ENCODE measurements at regions not wholly inside any gene's neighbourhood (a gene's known extent, or its start where the extent isn't known, plus 50 kb on each side); places are given as distances from the start of the nearest gene placed in this dataset.

DNA sequence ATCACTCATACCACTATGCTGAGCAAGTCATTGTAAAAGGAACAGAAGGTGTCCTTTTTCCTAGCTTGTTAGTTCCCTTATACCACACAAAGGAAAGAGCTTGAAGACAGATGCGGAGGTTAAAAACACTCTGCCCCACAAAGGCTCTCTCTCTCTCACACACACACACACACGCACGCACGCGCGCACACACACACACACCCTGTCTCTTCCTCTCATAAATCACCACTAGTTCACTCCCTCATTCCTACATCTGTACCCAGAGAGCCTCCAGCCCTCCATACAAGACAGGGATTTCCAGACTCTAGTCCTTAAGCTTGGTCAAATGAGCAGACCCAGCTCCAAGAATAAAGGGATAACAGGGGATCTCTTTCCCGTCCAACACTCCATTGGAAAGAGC, 120.1 kb upstream of the THBS1 start:
- DNase-seq (ENCODE audit: low read depth, low spot score), result no peak
- TF ChIP-seq, protein P1, sequence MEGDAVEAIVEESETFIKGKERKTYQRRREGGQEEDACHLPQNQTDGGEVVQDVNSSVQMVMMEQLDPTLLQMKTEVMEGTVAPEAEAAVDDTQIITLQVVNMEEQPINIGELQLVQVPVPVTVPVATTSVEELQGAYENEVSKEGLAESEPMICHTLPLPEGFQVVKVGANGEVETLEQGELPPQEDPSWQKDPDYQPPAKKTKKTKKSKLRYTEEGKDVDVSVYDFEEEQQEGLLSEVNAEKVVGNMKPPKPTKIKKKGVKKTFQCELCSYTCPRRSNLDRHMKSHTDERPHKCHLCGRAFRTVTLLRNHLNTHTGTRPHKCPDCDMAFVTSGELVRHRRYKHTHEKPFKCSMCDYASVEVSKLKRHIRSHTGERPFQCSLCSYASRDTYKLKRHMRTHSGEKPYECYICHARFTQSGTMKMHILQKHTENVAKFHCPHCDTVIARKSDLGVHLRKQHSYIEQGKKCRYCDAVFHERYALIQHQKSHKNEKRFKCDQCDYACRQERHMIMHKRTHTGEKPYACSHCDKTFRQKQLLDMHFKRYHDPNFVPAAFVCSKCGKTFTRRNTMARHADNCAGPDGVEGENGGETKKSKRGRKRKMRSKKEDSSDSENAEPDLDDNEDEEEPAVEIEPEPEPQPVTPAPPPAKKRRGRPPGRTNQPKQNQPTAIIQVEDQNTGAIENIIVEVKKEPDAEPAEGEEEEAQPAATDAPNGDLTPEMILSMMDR (IDR thresholded peaks at IDR 0.05; ENCODE audit: low read depth, low read length), result no peak
- H3K27me3 ChIP-seq (ENCODE audit: control insufficient read depth, insufficient read depth, low read length), result no peaks in the 10 kb centered on the region
- ChIA-PET CTCF (no interaction called here), POLR2A (interaction anchor here (1.1 to 1.4 kb wide), 2 partner anchors 120 to 121 kb away, joined by 3 read pairs; partner anchors contain the start of gene THBS1)
- no peak overlapping the region for H3K4me3 ChIP-seq (ENCODE audit: low read depth, low read length)
- H3K9me3 ChIP-seq (ENCODE audit: control insufficient read depth, insufficient read depth, low read length), result no peaks in the 10 kb centered on the region; the same call in 1 of the 2 replicates
- H3K27ac ChIP-seq (ENCODE audit: low read depth, low read length), result no peak overlapping the region

DNA sequence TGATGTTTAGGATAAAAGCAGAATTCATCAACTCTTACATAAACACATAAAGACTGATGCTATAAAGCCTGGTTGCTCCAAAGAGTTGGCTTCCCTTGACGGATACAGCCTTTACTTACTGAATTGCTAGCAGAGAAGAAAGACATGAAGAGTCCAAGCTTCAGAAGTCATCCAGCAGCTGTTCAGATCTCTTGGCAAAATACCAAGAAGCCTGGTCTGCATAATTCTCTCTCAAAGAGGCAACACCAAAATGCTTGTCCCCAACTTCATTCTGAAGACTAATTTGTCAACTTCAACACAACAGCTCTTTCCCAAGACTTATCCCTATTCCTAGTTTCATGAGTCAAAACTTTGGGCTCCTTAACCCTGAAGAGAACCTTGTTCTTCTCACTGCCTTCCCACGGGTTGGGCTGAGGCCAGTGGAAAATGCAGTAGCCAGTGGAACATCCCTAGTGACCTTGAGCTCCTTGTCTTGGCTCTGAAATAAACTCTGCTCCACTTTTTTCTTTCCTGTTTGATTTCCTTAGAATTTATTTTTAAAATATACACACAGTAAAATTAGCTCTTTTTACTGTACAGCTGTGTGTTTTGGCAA, 119.2 kb upstream of the THBS1 start:
- TF ChIP-seq, protein P1 (IDR thresholded peaks at IDR 0.05; ENCODE audit: low read depth, low read length), result no peak
- Histone ChIP-seq H3K27me3 (ENCODE audit: control insufficient read depth, insufficient read depth, low read length) (no peaks in the 10 kb centered on the region), H3K4me3 (ENCODE audit: low read depth, low read length) (no peak overlapping the region), H3K9me3 (ENCODE audit: control insufficient read depth, insufficient read depth, low read length) (no peaks in the 10 kb centered on the region; the same call in 1 of the 2 replicates), H3K27ac (ENCODE audit: low read depth, low read length) (no peak overlapping the region)
- POLR2A ChIA-PET, result interaction anchor here (1.1 to 1.4 kb wide), 2 partner anchors 119 to 120 kb away, joined by 3 read pairs; partner anchors contain the start of gene THBS1
- DNase-seq (ENCODE audit: low read depth, low spot score), result no peak
- CTCF ChIA-PET, result interaction anchor here (1.4 kb wide), 1 partner anchor 118 kb away, joined by 3 read pairs; no protein-coding TSS in a partner anchor

DNA sequence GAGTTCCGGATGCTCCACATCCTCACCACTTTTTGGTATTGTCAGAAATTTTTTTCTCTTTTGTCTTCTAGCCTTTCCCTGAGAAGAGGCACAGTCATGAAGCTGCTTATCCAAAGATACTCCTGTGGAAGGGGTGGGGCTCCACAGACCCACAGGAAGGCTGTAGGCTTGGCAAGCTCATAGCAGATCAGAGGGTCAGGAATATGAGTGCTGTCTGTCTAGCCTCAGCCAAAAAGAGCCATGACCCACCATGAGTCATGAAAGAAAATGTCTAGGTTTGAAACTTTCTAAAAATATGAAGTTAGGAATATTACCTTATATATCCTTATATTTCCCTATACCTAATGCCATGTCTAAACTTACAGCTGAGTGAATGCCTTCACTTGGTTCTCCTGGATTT, 118.2 kb upstream of the THBS1 start:
- Histone ChIP-seq H3K9me3 (ENCODE audit: control insufficient read depth, insufficient read depth, low read length) (no peaks in the 10 kb centered on the region; the same call in 1 of the 2 replicates), H3K27ac (ENCODE audit: low read depth, low read length) (no peak overlapping the region), H3K4me3 (ENCODE audit: low read depth, low read length) (no peak overlapping the region), H3K27me3 (ENCODE audit: control insufficient read depth, insufficient read depth, low read length) (no peaks in the 10 kb centered on the region)
- ChIA-PET POLR2A (interaction anchor here (0.8 kb wide), 1 partner anchor 118 kb away, joined by 4 read pairs; the partner anchor contains the start of gene THBS1), CTCF (interaction anchor here (0.7 to 1.4 kb wide), 2 partner anchors 110 to 117 kb away, joined by 3 read pairs; no protein-coding TSS in a partner anchor)
- TF ChIP-seq, protein P1 (IDR thresholded peaks at IDR 0.05; ENCODE audit: low read depth, low read length), result no peak
- no peak for DNase-seq (ENCODE audit: low read depth, low spot score)

DNA sequence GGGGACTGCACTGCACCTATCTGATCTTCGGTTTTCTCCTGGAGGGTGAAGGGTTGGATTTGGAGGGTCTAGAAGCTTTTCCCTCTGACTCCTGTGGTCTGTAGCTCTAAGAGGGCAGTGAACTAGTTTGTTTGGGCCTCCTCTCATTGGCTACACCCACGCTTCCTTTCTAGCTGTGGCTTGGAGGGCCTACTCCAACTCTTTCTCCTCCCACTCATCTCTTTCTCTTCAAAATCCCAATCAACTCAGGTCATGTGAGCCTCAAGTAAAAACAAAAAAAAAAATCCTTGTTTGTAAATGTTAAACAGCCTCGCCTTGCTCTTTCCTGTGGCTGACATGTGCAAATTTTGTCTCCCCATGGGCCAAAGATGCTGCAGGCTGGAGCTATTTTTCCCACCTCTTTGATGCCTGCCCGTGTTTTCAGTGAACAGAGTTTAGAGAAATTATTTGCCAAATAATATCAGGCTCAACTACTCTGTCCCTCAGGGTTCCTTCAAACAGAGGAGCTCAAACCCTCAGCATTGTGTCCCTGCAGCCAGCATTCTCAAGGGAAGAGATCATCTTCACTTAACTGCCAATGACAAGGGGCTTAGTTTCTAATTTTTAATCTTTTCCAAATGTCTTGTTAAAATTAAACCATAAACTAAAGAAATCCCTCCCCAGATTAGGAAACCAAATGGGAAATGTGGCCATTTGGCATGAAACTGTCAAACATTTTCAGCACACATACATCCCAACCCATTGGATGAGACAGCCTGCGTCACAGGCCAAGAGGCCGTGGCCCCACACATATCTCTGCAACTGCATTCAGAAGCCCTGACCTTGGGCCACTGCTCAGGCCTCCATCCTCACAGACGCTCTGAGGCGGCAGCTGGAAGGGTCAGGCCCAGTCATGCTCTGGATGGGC, 114.8 kb upstream of the THBS1 start:
- H3K9me3 ChIP-seq (ENCODE audit: control insufficient read depth, insufficient read depth, low read length), result no peaks in the 10 kb centered on the region; the same call in 1 of the 2 replicates
- ChIA-PET CTCF (interaction anchor here (1.1 kb wide), 1 partner anchor 115 kb away, joined by 4 read pairs; the partner anchor contains the start of gene THBS1), POLR2A (interaction anchor here (0.9 to 1.2 kb wide), 2 partner anchors 115 kb away, joined by 5 read pairs; partner anchors contain the start of gene THBS1)
- TF ChIP-seq, protein P1 (IDR thresholded peaks at IDR 0.05; ENCODE audit: low read depth, low read length), result no peak
- H3K4me3 ChIP-seq (ENCODE audit: low read depth, low read length), result no peak overlapping the region
- DNase-seq (ENCODE audit: low read depth, low spot score), result no peak
- peak overlapping the region; percentile 40 for H3K27ac ChIP-seq (ENCODE audit: low read depth, low read length)
- no peaks in the 10 kb centered on the region for H3K27me3 ChIP-seq (ENCODE audit: control insufficient read depth, insufficient read depth, low read length)
